ENCODE measurements at regions not wholly inside any gene's neighbourhood (a gene's known extent, or its start where the extent isn't known, plus 50 kb on each side); places are given as distances from the start of the nearest gene placed in this dataset.

DNA sequence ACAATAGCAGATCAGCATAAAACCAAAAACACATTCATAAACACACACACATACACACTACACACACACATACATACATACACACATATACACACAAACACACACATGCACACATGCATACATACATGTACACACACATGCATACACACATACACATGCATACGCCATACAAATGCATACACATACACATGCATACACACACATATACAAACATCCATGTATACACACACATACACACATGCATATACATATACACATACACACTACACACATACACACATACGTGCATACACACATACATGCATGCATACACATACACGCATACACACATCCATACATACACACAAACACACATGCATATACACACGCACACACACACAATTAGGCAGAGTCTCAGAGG, 490.1 kb downstream of the TNS1 start (continued):
- TF ChIP-seq, protein P1, sequence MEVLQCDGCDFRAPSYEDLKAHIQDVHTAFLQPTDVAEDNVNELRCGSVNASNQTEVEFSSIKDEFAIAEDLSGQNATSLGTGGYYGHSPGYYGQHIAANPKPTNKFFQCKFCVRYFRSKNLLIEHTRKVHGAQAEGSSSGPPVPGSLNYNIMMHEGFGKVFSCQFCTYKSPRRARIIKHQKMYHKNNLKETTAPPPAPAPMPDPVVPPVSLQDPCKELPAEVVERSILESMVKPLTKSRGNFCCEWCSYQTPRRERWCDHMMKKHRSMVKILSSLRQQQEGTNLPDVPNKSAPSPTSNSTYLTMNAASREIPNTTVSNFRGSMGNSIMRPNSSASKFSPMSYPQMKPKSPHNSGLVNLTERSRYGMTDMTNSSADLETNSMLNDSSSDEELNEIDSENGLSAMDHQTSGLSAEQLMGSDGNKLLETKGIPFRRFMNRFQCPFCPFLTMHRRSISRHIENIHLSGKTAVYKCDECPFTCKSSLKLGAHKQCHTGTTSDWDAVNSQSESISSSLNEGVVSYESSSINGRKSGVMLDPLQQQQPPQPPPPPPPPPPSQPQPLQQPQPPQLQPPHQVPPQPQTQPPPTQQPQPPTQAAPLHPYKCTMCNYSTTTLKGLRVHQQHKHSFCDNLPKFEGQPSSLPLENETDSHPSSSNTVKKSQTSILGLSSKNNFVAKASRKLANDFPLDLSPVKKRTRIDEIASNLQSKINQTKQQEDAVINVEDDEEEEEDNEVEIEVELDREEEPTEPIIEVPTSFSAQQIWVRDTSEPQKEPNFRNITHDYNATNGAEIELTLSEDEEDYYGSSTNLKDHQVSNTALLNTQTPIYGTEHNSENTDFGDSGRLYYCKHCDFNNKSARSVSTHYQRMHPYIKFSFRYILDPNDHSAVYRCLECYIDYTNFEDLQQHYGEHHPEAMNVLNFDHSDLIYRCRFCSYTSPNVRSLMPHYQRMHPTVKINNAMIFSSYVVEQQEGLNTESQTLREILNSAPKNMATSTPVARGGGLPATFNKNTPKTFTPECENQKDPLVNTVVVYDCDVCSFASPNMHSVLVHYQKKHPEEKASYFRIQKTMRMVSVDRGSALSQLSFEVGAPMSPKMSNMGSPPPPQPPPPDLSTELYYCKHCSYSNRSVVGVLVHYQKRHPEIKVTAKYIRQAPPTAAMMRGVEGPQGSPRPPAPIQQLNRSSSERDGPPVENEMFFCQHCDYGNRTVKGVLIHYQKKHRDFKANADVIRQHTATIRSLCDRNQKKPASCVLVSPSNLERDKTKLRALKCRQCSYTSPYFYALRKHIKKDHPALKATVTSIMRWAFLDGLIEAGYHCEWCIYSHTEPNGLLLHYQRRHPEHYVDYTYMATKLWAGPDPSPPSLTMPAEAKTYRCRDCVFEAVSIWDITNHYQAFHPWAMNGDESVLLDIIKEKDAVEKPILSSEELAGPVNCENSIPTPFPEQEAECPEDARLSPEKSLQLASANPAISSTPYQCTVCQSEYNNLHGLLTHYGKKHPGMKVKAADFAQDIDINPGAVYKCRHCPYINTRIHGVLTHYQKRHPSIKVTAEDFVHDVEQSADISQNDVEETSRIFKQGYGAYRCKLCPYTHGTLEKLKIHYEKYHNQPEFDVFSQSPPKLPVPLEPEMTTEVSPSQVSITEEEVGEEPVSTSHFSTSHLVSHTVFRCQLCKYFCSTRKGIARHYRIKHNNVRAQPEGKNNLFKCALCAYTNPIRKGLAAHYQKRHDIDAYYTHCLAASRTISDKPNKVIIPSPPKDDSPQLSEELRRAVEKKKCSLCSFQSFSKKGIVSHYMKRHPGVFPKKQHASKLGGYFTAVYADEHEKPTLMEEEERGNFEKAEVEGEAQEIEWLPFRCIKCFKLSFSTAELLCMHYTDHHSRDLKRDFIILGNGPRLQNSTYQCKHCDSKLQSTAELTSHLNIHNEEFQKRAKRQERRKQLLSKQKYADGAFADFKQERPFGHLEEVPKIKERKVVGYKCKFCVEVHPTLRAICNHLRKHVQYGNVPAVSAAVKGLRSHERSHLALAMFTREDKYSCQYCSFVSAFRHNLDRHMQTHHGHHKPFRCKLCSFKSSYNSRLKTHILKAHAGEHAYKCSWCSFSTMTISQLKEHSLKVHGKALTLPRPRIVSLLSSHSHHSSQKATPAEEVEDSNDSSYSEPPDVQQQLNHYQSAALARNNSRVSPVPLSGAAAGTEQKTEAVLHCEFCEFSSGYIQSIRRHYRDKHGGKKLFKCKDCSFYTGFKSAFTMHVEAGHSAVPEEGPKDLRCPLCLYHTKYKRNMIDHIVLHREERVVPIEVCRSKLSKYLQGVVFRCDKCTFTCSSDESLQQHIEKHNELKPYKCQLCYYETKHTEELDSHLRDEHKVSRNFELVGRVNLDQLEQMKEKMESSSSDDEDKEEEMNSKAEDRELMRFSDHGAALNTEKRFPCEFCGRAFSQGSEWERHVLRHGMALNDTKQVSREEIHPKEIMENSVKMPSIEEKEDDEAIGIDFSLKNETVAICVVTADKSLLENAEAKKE (CRISPR knock-in tag; IDR thresholded peaks at IDR 0.05) = no peak
- TF ChIP-seq EZH2phosphoT487 (IDR thresholded peaks at IDR 0.05; ENCODE audit: unreplicated experiment) (no peak), POLR2AphosphoS5 (IDR thresholded peaks at IDR 0.05; ENCODE audit: low read depth) (no peak), EZH2 (IDR thresholded peaks at IDR 0.05; ENCODE audit: low read depth, unreplicated experiment) (no peak), NANOG (IDR thresholded peaks at IDR 0.05; ENCODE audit: borderline replicate concordance) (no peak), STAT1 (IDR thresholded peaks at IDR 0.05; ENCODE audit: unreplicated experiment) (no peak), JUNB (IDR thresholded peaks at IDR 0.05; ENCODE audit: unreplicated experiment) (no peak)

DNA sequence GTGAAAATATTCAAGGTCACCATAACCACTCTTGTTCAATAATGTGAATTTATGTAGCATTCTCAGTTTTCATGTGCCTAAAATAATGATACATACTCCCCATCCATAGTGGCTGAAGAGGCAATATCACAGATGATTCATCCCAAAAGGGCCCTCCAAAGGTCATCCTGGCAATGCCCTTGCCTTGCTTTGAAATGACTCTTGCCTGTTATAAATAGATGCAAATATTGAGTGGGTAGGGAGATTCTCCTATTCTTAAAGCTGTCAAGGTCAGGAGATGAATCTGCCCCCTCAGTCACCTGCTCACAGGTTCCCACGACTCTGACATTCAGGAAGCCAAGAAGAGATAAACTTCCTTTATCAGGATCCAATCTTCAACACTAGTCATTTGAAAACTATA, 490.5 kb downstream of the TNS1 start:
- no peak overlapping the region for H3K4me3 Mint-ChIP-seq
- Histone ChIP-seq H3K27ac (ENCODE audit: low read depth) (no peak overlapping the region), H3K36me3 (ENCODE audit: insufficient read depth) (no peaks in the 10 kb centered on the region), H3K9me2 (ENCODE audit: insufficient read depth) (no peaks in the 10 kb centered on the region), H2AFZ (no peak overlapping the region), H3K4me3 (no peak overlapping the region), H3K79me2 (replicated peaks; ENCODE audit: insufficient read depth) (no peaks in the 10 kb centered on the region), H4K20me1 (replicated peaks; ENCODE audit: insufficient read depth) (no peaks in the 10 kb centered on the region), H3F3A (replicated peaks; ENCODE audit: low read depth) (no peaks in the 10 kb centered on the region), H3K4me2 (no peak overlapping the region), H3K27me3 (ENCODE audit: insufficient read depth) (no peaks in the 10 kb centered on the region), H3K4me1 (ENCODE audit: insufficient read depth) (0 out of 2 replicates have a peak, but pooled peaks cover 3% of the 10 kb centered on the region)
- H3K27me3 Mint-ChIP-seq (ENCODE audit: insufficient read depth, low read depth, poor library complexity) = peaks cover 3% of the 10 kb centered on the region
- no peak for ATAC-seq
- TF ChIP-seq NANOG (IDR thresholded peaks at IDR 0.05; ENCODE audit: borderline replicate concordance) = no peak
- no peaks in the 10 kb centered on the region; the same call in 2 of the 3 replicates for H3K9me3 Mint-ChIP-seq
- no peaks in the 10 kb centered on the region for H3K36me3 Mint-ChIP-seq (ENCODE audit: low read depth)
- peaks cover 9% of the 10 kb centered on the region; the same call in 2 of the 3 replicates for H3K4me1 Mint-ChIP-seq
- DNase-seq (ENCODE audit: low spot score) = no peak
- H3K27ac Mint-ChIP-seq = no peak overlapping the region
